ENCODE measurements at regions not wholly inside any gene's neighbourhood (a gene's known extent, or its start where the extent isn't known, plus 50 kb on each side); places are given as distances from the start of the nearest gene placed in this dataset.
A peak's percentile ranks its signal among the peaks of the same experiment; 100 is the strongest.

- peak in 7 of 11 donors; percentile 7 to 45 (median 26) for DNase-seq (ENCODE audit: extremely low read depth in 1 of 11, low read depth in 9 of 11, low spot score in 4 of 11)
These were observed 528.7 kb upstream of the KLF12 start for GRCh38 chr13:74662905-74663304.

GRCh38 chr13:74661851-74662250 is 527.6 kb upstream of the KLF12 start:
- DNase-seq (ENCODE audit: extremely low read depth in 1 of 11, low read depth in 9 of 11, low spot score in 4 of 11) = no peak

GRCh38 chr13:74657765-74658164 is 523.6 kb upstream of the KLF12 start:
- no peak for DNase-seq (ENCODE audit: extremely low read depth in 1 of 11, low read depth in 9 of 11, low spot score in 4 of 11)

GRCh38 chr13:74651121-74651520 is 516.9 kb upstream of the KLF12 start:
- peak in 2 of 11 donors; percentile 8 to 20 for DNase-seq (ENCODE audit: extremely low read depth in 1 of 11, low read depth in 9 of 11, low spot score in 4 of 11)

- no peak for DNase-seq (ENCODE audit: extremely low read depth in 1 of 11, low read depth in 9 of 11, low spot score in 4 of 11)
These were observed 513.8 kb upstream of the KLF12 start for GRCh38 chr13:74647991-74648390.

GRCh38 chr13:74647211-74647610 is 513.0 kb upstream of the KLF12 start:
- DNase-seq (ENCODE audit: extremely low read depth in 1 of 11, low read depth in 9 of 11, low spot score in 4 of 11) = no peak

GRCh38 chr13:74646091-74646490 is 511.9 kb upstream of the KLF12 start:
- no peak for DNase-seq (ENCODE audit: extremely low read depth in 1 of 11, low read depth in 9 of 11, low spot score in 4 of 11)

- no peak for DNase-seq (ENCODE audit: extremely low read depth in 1 of 11, low read depth in 9 of 11, low spot score in 4 of 11)
These were observed 511.4 kb upstream of the KLF12 start for GRCh38 chr13:74645586-74645985.

- DNase-seq (ENCODE audit: extremely low read depth in 1 of 11, low read depth in 9 of 11, low spot score in 4 of 11) = no peak
These were observed 510.0 kb upstream of the KLF12 start for GRCh38 chr13:74644229-74644628.

GRCh38 chr13:74641586-74641985 is 507.4 kb upstream of the KLF12 start:
- DNase-seq (ENCODE audit: extremely low read depth in 1 of 11, low read depth in 9 of 11, low spot score in 4 of 11) = no peak

- DNase-seq (ENCODE audit: extremely low read depth in 1 of 11, low read depth in 9 of 11, low spot score in 4 of 11) = no peak
These were observed 499.5 kb upstream of the KLF12 start for GRCh38 chr13:74633734-74634133.

GRCh38 chr13:74629985-74630384 is 495.8 kb upstream of the KLF12 start:
- no peak for DNase-seq (ENCODE audit: extremely low read depth in 1 of 11, low read depth in 9 of 11, low spot score in 4 of 11)

- DNase-seq (ENCODE audit: extremely low read depth in 1 of 11, low read depth in 9 of 11, low spot score in 4 of 11) = no peak
These were observed 491.3 kb upstream of the KLF12 start for GRCh38 chr13:74625541-74625940.

- DNase-seq (ENCODE audit: extremely low read depth in 1 of 11, low read depth in 9 of 11, low spot score in 4 of 11) = no peak
These were observed 489.6 kb upstream of the KLF12 start for GRCh38 chr13:74623761-74624160.

GRCh38 chr13:74622284-74622683 is 488.1 kb upstream of the KLF12 start:
- DNase-seq (ENCODE audit: extremely low read depth in 1 of 11, low read depth in 9 of 11, low spot score in 4 of 11) = no peak

GRCh38 chr13:74620711-74621110 is 486.5 kb upstream of the KLF12 start:
- no peak for DNase-seq (ENCODE audit: extremely low read depth in 1 of 11, low read depth in 9 of 11, low spot score in 4 of 11)

- DNase-seq (ENCODE audit: extremely low read depth in 1 of 11, low read depth in 9 of 11, low spot score in 4 of 11) = no peak
These were observed 486.1 kb upstream of the KLF12 start for GRCh38 chr13:74620308-74620707.

- no peak for DNase-seq (ENCODE audit: extremely low read depth in 1 of 11, low read depth in 9 of 11, low spot score in 4 of 11)
These were observed 463.3 kb upstream of the KLF12 start for GRCh38 chr13:74597526-74597925.

- no peak for DNase-seq (ENCODE audit: extremely low read depth in 1 of 11, low read depth in 9 of 11, low spot score in 4 of 11)
These were observed 462.5 kb upstream of the KLF12 start for GRCh38 chr13:74596691-74597090.

GRCh38 chr13:74593688-74594087 is 459.5 kb upstream of the KLF12 start:
- DNase-seq (ENCODE audit: extremely low read depth in 1 of 11, low read depth in 9 of 11, low spot score in 4 of 11) = no peak

GRCh38 chr13:74586847-74587246 is 452.6 kb upstream of the KLF12 start:
- no peak for DNase-seq (ENCODE audit: extremely low read depth in 1 of 11, low read depth in 9 of 11, low spot score in 4 of 11)

- DNase-seq (ENCODE audit: extremely low read depth in 1 of 11, low read depth in 9 of 11, low spot score in 4 of 11) = no peak
These were observed 442.2 kb upstream of the KLF12 start for GRCh38 chr13:74576420-74576819.
